ENCODE measurements at regions not wholly inside any gene's neighbourhood (a gene's known extent, or its start where the extent isn't known, plus 50 kb on each side); places are given as distances from the start of the nearest gene placed in this dataset.

DNA sequence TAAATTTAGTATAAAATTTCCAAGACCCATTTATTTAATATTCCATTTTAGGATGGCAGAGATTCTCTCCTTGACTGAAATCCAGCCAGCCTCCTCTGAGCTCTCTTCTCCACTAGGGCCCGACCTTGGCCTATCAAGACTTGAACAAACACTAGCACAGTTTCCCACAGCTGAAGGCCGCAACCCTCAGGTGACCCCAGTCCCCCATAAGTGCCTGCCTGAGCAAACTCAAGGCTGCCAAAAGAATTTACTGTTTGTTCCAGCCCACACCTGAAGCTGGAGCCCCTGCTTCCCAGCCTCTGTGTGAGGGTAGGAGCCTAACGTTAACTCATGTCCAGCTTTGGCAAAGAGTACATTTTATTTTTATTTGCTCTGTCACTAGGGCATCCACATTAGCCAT, 629.0 kb upstream of the ZFP42 start:
- Histone ChIP-seq H3K27me3 (no peaks in the 10 kb centered on the region), H3K9me2 (replicated peaks; ENCODE audit: insufficient read depth) (no peaks in the 10 kb centered on the region), H4K20me1 (ENCODE audit: insufficient read depth, poor library complexity, severe bottlenecking) (no peaks in the 10 kb centered on the region), H3K9me3 (ENCODE audit: low read depth) (no peaks in the 10 kb centered on the region), H2AFZ (no peak overlapping the region), H3K36me3 (replicated peaks; ENCODE audit: insufficient read depth, low read depth) (no peaks in the 10 kb centered on the region), H3K4me2 (no peak overlapping the region), H3K79me2 (no peaks in the 10 kb centered on the region), H3K4me3 (no peak overlapping the region), H3K27ac (no peak overlapping the region), H3K4me1 (ENCODE audit: insufficient read depth) (no peaks in the 10 kb centered on the region)
- DNase-seq (ENCODE audit: low spot score): no peak
- TF ChIP-seq EZH2 (IDR thresholded peaks at IDR 0.05; ENCODE audit: borderline replicate concordance): no peak
- no peak for TF ChIP-seq EZH2phosphoT487 (IDR thresholded peaks at IDR 0.05; ENCODE audit: low read depth, severe bottlenecking, unreplicated experiment)
- TF ChIP-seq, protein P1, sequence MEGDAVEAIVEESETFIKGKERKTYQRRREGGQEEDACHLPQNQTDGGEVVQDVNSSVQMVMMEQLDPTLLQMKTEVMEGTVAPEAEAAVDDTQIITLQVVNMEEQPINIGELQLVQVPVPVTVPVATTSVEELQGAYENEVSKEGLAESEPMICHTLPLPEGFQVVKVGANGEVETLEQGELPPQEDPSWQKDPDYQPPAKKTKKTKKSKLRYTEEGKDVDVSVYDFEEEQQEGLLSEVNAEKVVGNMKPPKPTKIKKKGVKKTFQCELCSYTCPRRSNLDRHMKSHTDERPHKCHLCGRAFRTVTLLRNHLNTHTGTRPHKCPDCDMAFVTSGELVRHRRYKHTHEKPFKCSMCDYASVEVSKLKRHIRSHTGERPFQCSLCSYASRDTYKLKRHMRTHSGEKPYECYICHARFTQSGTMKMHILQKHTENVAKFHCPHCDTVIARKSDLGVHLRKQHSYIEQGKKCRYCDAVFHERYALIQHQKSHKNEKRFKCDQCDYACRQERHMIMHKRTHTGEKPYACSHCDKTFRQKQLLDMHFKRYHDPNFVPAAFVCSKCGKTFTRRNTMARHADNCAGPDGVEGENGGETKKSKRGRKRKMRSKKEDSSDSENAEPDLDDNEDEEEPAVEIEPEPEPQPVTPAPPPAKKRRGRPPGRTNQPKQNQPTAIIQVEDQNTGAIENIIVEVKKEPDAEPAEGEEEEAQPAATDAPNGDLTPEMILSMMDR (IDR thresholded peaks at IDR 0.05; ENCODE audit: poor library complexity): no peak
- WGBS (ENCODE audit: low lambda C conversion rate, missing lambda C conversion rate): 59% methylated on average over 3 of the region's 3 CpGs

DNA sequence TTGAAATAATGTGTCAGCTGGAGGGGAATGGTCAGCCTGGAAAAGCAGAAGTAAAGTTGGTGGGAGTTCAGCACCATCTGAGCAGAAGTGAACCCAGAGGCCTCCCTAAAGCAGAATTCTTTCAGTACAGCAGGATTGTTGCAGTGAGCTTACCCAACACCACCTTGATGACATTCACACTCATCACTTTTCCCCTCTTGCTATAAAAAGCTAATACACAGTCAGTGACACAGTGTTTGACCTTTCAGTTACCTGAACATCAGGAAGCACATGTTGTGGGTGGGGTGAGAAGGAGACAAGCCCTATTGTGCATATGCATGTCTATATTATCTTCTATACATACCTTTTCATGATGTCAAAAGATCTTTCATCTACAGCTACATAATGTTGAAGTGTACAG, 624.7 kb upstream of the ZFP42 start:
- Histone ChIP-seq H3K4me1 (ENCODE audit: insufficient read depth) (no peaks in the 10 kb centered on the region), H2AFZ (no peak overlapping the region), H3K4me3 (no peak overlapping the region), H3K79me2 (no peaks in the 10 kb centered on the region), H4K20me1 (ENCODE audit: insufficient read depth, poor library complexity, severe bottlenecking) (no peaks in the 10 kb centered on the region), H3K4me2 (no peak overlapping the region), H3K27me3 (no peaks in the 10 kb centered on the region), H3K36me3 (replicated peaks; ENCODE audit: insufficient read depth, low read depth) (no peaks in the 10 kb centered on the region), H3K9me3 (ENCODE audit: low read depth) (no peaks in the 10 kb centered on the region), H3K27ac (no peak overlapping the region), H3K9me2 (replicated peaks; ENCODE audit: insufficient read depth) (no peaks in the 10 kb centered on the region)
- TF ChIP-seq EZH2 (IDR thresholded peaks at IDR 0.05; ENCODE audit: borderline replicate concordance) (no peak), EZH2phosphoT487 (IDR thresholded peaks at IDR 0.05; ENCODE audit: low read depth, severe bottlenecking, unreplicated experiment) (no peak)
- TF ChIP-seq, protein P1 (IDR thresholded peaks at IDR 0.05; ENCODE audit: poor library complexity): no peak
- DNase-seq (ENCODE audit: low spot score): no peak

DNA sequence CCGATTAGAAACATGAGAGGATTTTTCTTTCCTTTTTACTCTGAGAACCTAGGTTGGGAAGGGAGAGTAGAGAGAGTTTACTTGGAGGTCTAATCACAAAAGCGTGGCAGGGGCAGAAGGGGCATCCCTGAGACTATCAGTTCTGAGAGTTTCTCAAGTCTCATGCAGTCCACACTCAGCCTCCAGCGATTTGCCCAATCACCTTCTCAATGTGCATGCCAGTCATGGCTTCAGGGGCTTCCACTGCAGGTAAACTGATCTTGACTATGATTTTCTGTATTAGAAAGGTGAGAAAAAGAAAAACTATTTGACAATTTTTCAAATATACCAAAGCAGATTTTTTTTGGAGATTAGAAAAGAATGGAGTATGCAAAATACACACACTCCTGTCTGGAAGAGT, 617.1 kb upstream of the ZFP42 start:
- WGBS (ENCODE audit: low lambda C conversion rate, missing lambda C conversion rate): 95% methylated on average over 3 of the region's 3 CpGs
- Histone ChIP-seq H3K4me2 (no peak overlapping the region), H3K4me1 (ENCODE audit: insufficient read depth) (no peaks in the 10 kb centered on the region), H3K4me3 (no peak overlapping the region), H2AFZ (no peak overlapping the region), H3K27ac (no peak overlapping the region), H3K36me3 (replicated peaks; ENCODE audit: insufficient read depth, low read depth) (no peaks in the 10 kb centered on the region), H3K9me2 (replicated peaks; ENCODE audit: insufficient read depth) (no peaks in the 10 kb centered on the region), H3K79me2 (no peaks in the 10 kb centered on the region), H3K9me3 (ENCODE audit: low read depth) (no peaks in the 10 kb centered on the region), H3K27me3 (no peaks in the 10 kb centered on the region), H4K20me1 (ENCODE audit: insufficient read depth, poor library complexity, severe bottlenecking) (no peaks in the 10 kb centered on the region)
- TF ChIP-seq, protein P1 (IDR thresholded peaks at IDR 0.05; ENCODE audit: poor library complexity): no peak
- TF ChIP-seq EZH2 (IDR thresholded peaks at IDR 0.05; ENCODE audit: borderline replicate concordance) (no peak), EZH2phosphoT487 (IDR thresholded peaks at IDR 0.05; ENCODE audit: low read depth, severe bottlenecking, unreplicated experiment) (no peak)
- DNase-seq (ENCODE audit: low spot score): no peak

DNA sequence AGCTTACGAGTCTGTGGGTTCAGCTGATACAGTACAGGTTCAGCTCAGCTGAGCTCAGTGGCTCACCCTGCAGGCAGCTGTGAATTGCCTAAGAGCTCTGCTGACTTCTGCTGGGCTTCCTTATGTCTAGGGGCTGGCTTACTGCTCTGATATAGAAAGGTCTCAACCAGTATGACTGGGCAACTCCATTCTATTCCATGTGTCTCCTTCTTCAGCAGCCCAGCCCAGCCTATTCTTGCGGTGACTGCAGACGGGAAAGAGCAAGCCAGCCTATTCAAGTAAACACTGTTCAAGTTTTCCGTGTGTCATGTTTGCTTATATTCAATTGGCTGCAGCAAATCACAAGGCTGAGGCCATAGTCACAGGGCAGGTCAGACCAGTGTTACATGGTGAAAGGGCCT, 615.4 kb upstream of the ZFP42 start:
- Histone ChIP-seq H3K36me3 (replicated peaks; ENCODE audit: insufficient read depth, low read depth) (no peaks in the 10 kb centered on the region), H3K9me3 (ENCODE audit: low read depth) (no peaks in the 10 kb centered on the region), H2AFZ (no peak overlapping the region), H3K4me1 (ENCODE audit: insufficient read depth) (no peaks in the 10 kb centered on the region), H4K20me1 (ENCODE audit: insufficient read depth, poor library complexity, severe bottlenecking) (no peaks in the 10 kb centered on the region), H3K9me2 (replicated peaks; ENCODE audit: insufficient read depth) (no peaks in the 10 kb centered on the region), H3K27me3 (no peaks in the 10 kb centered on the region), H3K4me3 (no peak overlapping the region), H3K79me2 (no peaks in the 10 kb centered on the region), H3K4me2 (no peak overlapping the region), H3K27ac (no peak overlapping the region)
- TF ChIP-seq EZH2phosphoT487 (IDR thresholded peaks at IDR 0.05; ENCODE audit: low read depth, severe bottlenecking, unreplicated experiment): no peak
- TF ChIP-seq EZH2 (IDR thresholded peaks at IDR 0.05; ENCODE audit: borderline replicate concordance): no peak
- TF ChIP-seq, protein P1 (IDR thresholded peaks at IDR 0.05; ENCODE audit: poor library complexity): no peak
- peak; percentile 16 for DNase-seq (ENCODE audit: low spot score)
- WGBS (ENCODE audit: low lambda C conversion rate, missing lambda C conversion rate): 81% methylated on average over 4 of the region's 4 CpGs

All from hepatocyte (in vitro differentiated cells).